ENCODE measurements at regions not wholly inside any gene's neighbourhood (a gene's known extent, or its start where the extent isn't known, plus 50 kb on each side); places are given as distances from the start of the nearest gene placed in this dataset.

DNA sequence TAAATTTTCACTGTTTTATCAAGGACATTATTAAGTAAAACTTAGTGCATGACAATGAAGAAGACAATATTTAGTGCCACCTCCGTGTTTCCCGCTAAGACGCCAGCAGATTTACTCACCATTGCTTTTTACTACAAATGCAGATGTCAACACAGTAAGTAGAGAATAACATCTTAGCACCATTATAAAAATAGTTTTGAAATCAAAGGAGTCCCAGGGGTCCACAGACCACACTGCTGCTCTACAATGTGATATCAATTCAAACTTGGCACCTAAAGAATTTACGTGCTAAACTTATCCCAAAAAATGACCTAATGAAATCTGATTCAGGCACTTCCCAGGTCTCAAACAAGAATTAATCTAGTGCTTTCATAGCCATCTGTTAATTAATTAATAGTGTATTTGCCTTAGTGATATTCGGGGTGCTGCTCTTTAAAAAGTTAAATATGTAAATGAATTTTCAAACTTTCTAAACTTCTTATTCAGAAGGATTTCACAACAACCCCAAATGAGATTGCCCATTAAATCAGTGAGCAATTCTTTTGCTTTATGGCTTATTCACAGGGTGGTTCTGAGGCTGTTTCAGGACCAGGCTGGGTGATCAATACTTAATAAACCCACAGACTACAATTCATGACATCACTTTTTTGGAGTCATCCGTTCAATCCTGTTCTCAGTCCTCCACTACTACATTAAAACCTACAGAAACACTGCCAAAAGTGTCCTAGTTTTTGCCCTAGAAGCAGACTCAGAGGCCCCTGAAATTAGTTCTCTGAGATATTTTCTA lies 161.3 kb upstream of the LMNTD1 start:
- DNase-seq (ENCODE audit: low read depth in 2 of 2) = no peak

- DNase-seq (ENCODE audit: low read depth in 2 of 2) = no peak
Measured at GRCh38 chr12:25715102-25715501, 162.0 kb upstream of the LMNTD1 start.

DNA sequence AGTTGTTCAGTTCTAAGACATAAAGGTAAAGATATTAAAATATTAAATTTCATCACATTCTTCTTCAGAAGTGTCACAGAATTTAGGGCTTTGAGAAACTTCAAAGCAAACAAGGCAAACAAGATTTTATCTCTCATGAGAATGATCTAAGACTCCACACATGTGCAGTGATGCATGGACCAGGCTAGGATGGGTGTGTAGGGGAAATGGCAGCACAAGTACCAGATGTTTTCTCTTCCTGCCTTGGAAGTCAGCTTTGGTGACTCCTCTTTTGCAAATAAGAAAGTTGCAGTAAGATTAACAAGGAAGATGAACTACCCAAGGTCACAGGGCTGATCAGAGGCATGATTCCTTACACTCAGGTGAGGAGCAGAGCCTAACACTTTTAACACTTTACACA lies 163.8 kb upstream of the LMNTD1 start:
- no peak for DNase-seq (ENCODE audit: low read depth in 2 of 2)

- no peak for DNase-seq (ENCODE audit: low read depth in 2 of 2)
Measured at GRCh38 chr12:25717552-25717951, 164.5 kb upstream of the LMNTD1 start.

DNA sequence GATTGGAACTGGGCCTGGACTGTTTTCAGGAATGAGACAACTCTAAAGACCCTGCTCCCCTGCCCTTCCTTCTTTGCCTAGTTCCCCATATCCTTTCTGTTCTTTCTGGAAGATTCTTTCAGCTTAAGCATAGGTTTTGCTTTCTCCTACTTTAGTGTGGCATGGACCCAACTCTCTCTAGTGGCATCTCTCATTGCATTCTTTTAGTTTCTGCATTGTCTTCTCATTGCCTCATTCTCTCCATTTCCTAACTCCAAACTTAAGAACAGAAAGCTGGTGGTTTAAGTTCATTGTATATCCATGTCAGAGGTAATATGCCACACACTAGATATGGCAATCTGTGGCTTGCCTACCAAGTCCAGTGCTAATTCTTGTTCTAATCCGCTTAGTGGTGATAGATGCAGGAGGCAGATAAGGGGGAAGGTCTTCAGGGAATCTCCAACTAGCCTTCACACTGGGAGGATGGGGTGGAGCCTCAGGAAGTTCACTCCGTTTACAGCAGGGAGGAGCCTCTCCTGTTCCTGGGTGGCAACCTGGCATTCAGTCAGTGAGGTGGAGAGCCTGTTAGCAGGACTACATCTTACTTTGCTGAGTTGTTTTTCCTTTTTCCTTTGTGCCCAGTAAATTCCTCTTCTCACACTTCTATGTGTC lies 165.1 kb upstream of the LMNTD1 start:
- DNase-seq (ENCODE audit: low read depth in 2 of 2) = no peak

DNA sequence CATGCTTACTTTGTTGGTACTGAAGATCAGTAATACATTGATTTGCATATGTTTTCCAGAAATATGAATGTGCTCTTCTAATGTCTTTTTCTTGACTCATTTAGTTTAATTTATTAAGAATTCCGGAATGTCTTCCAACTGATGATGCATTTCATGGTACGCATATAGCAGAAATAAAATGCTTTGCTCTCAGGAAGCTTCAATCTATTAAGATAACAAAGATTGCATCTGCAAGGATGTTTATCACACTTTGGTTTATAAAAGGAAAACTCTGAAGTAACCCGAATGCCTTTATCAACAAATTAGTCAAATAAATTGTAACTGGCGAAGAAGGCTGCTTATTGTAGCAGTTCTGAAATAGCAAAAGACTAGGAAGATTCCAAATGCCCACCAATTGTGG lies 166.4 kb upstream of the LMNTD1 start:
- no peak for DNase-seq (ENCODE audit: low read depth in 2 of 2)

GRCh38 chr12:25723336-25723735 lies 170.3 kb upstream of the LMNTD1 start:
- DNase-seq (ENCODE audit: low read depth in 2 of 2) = no peak

DNA sequence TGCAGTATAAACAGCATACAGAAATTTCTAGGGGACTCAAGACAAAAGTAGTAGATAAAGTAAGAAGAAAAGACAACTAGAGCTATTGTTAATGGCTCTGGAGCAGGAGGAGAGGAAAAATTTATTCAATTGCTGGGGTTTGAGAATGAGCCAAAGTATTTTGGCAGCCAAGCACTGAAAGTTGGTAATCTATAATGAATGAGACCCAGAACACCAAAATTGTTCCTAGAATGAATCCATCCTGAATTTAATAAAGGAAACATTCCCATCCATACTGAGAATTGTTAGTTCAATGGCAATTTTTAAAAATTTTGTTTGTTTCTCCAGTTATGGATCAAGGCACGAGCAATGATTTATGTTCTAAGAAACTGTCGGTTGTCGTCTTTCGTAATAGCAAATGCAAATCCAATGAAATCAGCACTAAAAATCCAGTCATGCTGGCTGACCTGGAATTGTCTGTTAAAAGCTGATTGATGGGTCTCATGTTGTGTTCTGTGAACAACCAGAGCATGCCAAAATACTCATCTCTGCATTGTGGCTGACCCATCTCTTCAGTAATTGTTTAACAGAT lies 170.9 kb upstream of the LMNTD1 start:
- DNase-seq (ENCODE audit: low read depth in 2 of 2) = no peak

DNA sequence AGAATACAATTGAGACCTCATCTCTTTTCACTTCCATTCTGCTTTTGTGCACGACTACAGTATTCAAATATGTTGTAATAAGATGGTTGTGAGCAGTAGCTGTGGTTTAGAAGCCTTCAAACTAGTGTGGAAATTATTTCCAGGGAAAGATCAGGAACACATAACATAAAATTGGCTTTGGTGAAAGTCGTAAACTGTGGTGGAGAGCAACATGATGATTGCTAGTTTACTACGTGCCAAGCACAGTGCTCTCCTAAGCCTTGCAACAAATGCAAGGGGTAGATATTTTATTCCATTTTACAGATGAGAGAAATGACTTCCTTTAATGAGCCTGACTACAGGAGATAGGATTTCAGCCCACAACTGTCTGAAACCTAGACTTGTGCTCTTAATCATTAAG lies 172.4 kb upstream of the LMNTD1 start:
- no peak for DNase-seq (ENCODE audit: low read depth in 2 of 2)

GRCh38 chr12:25725931-25726330 lies 172.8 kb upstream of the LMNTD1 start:
- no peak for DNase-seq (ENCODE audit: low read depth in 2 of 2)

DNA sequence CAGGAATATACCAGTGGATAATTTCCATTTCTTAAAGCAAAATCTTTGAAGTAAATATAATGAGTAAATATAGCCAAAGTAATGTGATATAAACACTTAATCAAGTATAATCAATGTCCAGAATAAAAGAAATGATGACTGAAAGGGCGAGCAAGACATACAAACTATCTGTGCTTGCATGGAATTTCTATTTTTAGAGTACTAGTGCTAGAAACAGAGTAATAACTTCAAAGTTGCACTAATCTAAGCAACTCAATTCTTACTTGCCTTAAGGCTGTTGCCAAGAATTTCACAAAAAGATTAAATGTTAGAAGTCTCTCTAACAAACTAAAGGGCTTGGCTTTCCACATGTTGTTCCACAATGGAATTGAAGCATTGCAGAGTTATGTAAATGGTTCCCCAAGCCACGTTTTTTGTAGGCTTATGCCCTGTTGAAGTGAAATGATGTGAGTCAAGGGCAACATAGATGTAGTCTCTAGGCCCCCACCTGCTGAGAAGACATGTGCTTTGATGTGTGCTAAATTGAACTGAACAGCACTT lies 175.0 kb upstream of the LMNTD1 start:
- DNase-seq (ENCODE audit: low read depth in 2 of 2) = no peak

GRCh38 chr12:25730489-25731349 lies 177.6 kb upstream of the LMNTD1 start:
- no peak for DNase-seq (ENCODE audit: low read depth in 2 of 2)

GRCh38 chr12:25733541-25733940 lies 180.5 kb upstream of the LMNTD1 start:
- no peak for DNase-seq (ENCODE audit: low read depth in 2 of 2)

DNA sequence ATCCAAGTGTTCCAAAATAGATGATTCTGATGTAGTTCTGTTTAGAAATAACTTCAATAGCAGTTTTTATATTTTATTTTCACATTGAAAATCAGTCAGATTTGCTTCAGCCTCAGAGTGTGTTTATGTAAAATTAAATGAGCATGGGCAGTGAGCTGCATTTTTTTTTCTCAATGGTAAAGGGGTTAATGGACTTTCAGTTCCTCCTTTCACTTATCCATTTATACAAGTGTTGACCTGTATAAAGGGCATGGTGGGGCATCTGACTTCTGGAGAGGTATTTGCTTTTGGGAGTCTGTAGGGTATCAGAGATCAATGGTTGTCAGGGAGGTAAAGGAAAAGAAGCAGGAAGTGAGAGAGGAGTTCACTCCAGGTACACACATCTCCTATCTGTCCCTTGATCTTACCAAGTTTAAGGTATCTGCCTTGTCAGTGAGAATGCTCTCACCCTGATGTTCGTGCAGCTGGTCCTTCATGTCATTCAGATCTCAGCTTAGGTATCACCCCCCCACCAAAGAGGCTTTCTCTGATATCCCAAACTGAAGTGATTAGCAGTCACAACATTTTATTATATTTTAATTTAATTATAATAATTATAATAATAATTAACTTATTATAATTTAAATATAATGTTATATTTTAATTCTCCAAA lies 181.6 kb upstream of the LMNTD1 start:
- no peak for DNase-seq (ENCODE audit: low read depth in 2 of 2)

DNA sequence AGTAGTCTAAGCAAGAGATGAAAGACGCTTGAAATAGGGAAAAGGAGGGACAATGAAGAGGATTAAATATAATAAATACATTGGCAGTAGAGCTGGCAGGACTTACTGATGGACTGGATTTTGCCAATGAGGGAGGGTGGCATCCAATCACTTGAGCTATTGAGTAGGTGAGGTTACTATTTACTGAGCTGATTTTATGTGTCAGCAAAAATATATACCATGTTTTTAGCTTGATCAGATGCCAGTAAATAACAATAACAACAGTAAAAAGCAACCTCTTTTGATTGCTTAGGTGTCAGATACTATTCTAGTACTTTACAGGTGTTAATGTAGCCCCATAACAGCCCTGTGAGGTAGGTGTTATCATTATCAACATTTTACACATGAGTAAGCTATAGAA lies 187.5 kb upstream of the LMNTD1 start:
- no peak for DNase-seq (ENCODE audit: low read depth in 2 of 2)

- DNase-seq (ENCODE audit: low read depth in 2 of 2) = no peak
Measured at GRCh38 chr12:25741917-25742316, 188.8 kb upstream of the LMNTD1 start.

- no peak for DNase-seq (ENCODE audit: low read depth in 2 of 2)
Measured at GRCh38 chr12:25743679-25744215, 190.7 kb upstream of the LMNTD1 start.

- no peak for DNase-seq (ENCODE audit: low read depth in 2 of 2)
Measured at GRCh38 chr12:25744313-25744712, 191.2 kb upstream of the LMNTD1 start.

DNA sequence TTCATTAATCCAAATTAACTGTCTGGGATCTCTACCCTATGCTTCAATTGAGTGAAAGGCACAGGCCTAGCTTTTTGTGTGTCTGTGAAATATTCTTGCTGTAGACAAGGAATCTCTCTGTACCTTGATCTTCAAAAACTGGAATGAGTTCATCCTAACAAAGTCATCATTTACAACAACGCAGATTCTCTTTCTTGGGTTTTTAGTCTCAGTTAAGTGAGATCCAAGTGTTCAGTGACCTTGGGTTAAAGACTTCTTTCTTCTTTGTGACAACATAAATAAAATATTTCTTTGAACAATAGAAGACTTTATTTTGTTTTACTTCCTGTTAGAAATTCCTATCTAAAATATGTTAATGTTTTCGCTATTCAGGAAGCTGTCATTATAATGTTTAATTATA lies 192.2 kb upstream of the LMNTD1 start:
- DNase-seq (ENCODE audit: low read depth in 2 of 2) = no peak

- no peak for DNase-seq (ENCODE audit: low read depth in 2 of 2)
Measured at GRCh38 chr12:25746131-25746530, 193.0 kb upstream of the LMNTD1 start.

GRCh38 chr12:25752710-25753309 lies 199.7 kb upstream of the LMNTD1 start:
- no peak for DNase-seq (ENCODE audit: low read depth in 2 of 2)

Measured in stimulated activated CD8-positive, alpha-beta memory T cell treated with anti-CD3 and anti-CD28 coated beads, Interleukin-2, amount 100 ng/mL, for 48 hours (primary cell).